GM12878 (cell line): ENCODE measurements at regions not wholly inside any gene's neighbourhood (a gene's known extent, or its start where the extent isn't known, plus 50 kb on each side); places are given as distances from the start of the nearest gene placed in this dataset.

Experiments
- ATAC-seq: fragments of 200-7000 bp; cut with Tn5 transposase; 3 replicates; pipeline ENCODE4 v1.9.1; 2020; ENCODE audit warnings: mild to moderate bottlenecking, moderate library complexity
- BruUV-seq: library from RNA; stranded (reverse); fragments of 400-500 nt; replicated peaks from 2 replicates; lab custom pipeline; 2021; lab: Mats Ljungman, UMichigan
- CTCF ChIA-PET: fragments of 300-600 bp; sonication (Branson Sonifier 250); formaldehyde crosslinking; extraction: SDS; loops from one replicate; lab custom pipeline; 2021; ENCODE audit warnings: inconsistent platforms; lab: Yijun Ruan, JAX
- POLR2A ChIA-PET: fragments of 350-600 bp; formaldehyde crosslinking; extraction: SDS; loops from one replicate; lab custom pipeline; 2021; ENCODE audit warnings: inconsistent platforms; lab: Charles Lee
- RAD21 ChIA-PET: fragments of 300-600 bp; sonication (Branson Sonifier 250); formaldehyde crosslinking; loops from one replicate; lab custom pipeline; 2023; ENCODE audit warnings: antibody characterized with exemption; ENCODE audit not compliant: unreplicated experiment; lab: Charles Lee
- SMC1A ChIA-PET: fragments of 300-600 bp; sonication (Branson Sonifier 250); formaldehyde crosslinking; loops from one replicate; lab custom pipeline; 2023; ENCODE audit not compliant: unreplicated experiment, uncharacterized antibody; lab: Charles Lee
- DNase-seq: peaks from one replicate; pipeline ENCODE4 v3.0.0-alpha.2; 2011; ENCODE audit warnings: low read depth, low spot score
- FAIRE-seq: peaks from 3 replicates; lab custom pipeline; 2011; peaks lifted over from hg19 to GRCh38; lab: Jason Lieb, UNC
- H2AFZ ChIP-seq: 2 replicates; pipeline ENCODE4 v1.6.0; 2011; ENCODE audit warnings: low read depth, low read length, control low read depth; ENCODE audit not compliant: control insufficient read depth
- H3K27ac ChIP-seq: 2 replicates; pipeline ENCODE4 v1.5.1; 2011; ENCODE audit warnings: control low read depth; ENCODE audit not compliant: control insufficient read depth, insufficient read depth
- H3K27me3 ChIP-seq, 2 experiments: replicated peaks in 1 of 2; 2 replicates each; pipeline versions ENCODE4 v1.6.0 to v1.6.1; 2011; ENCODE audit warnings: low read length in 1 of 2; ENCODE audit not compliant: control insufficient read depth in 2 of 2, insufficient read depth in 2 of 2
- H3K36me3 ChIP-seq, 2 experiments: 2 replicates each; pipeline ENCODE4 v1.5.1; 2011; ENCODE audit warnings: low read length in 1 of 2; ENCODE audit not compliant: control insufficient read depth in 2 of 2, insufficient read depth in 2 of 2
- H3K4me1 ChIP-seq: 2 replicates; pipeline ENCODE4 v1.6.1; 2011; ENCODE audit warnings: mild to moderate bottlenecking, low read length, moderate library complexity, mixed read lengths; ENCODE audit not compliant: control insufficient read depth, insufficient read depth
- H3K4me2 ChIP-seq: 2 replicates; pipeline ENCODE4 v1.6.0; 2011; ENCODE audit warnings: control low read depth; ENCODE audit not compliant: control insufficient read depth, insufficient read depth
- H3K4me3 ChIP-seq: fragments of 200-600 bp; sonication (generic); 2 replicates; pipeline ENCODE4 v1.5.1; 2016
- H3K79me2 ChIP-seq: 2 replicates; pipeline ENCODE4 v1.6.0; 2011; ENCODE audit warnings: low read length; ENCODE audit not compliant: control insufficient read depth, insufficient read depth
- H3K9ac ChIP-seq: 2 replicates; pipeline ENCODE4 v1.8.0; 2011; ENCODE audit warnings: low read length, control low read depth, mixed read lengths; ENCODE audit not compliant: control insufficient read depth, insufficient read depth
- H3K9me3 ChIP-seq: replicated peaks from 3 replicates; pipeline ENCODE4 v1.5.1; 2011; ENCODE audit warnings: mild to moderate bottlenecking, low read length; ENCODE audit not compliant: control insufficient read depth, insufficient read depth
- H4K20me1 ChIP-seq: 2 replicates; pipeline ENCODE4 v1.6.0; 2011; ENCODE audit not compliant: control insufficient read depth, insufficient read depth
- BCL11A ChIP-seq: IDR thresholded peaks from 2 replicates; pipeline ENCODE4 v1.6.1; 2011; ENCODE audit warnings: low read depth, low read length
- CBFB ChIP-seq: IDR thresholded peaks from 2 replicates; pipeline ENCODE4 v1.6.1; 2016; ENCODE audit warnings: antibody characterized with exemption, low read depth
- FOXM1 ChIP-seq: IDR thresholded peaks from 2 replicates; pipeline ENCODE4 v1.6.1; 2012; ENCODE audit warnings: low read depth, mild to moderate bottlenecking, inconsistent platforms, low read length, moderate library complexity
- HDAC2 ChIP-seq: fragments of 200-600 bp; sonication (generic); IDR thresholded peaks from 2 replicates; pipeline ENCODE4 v1.6.1; 2017
- IKZF2 ChIP-seq, 2 experiments: fragments of 450-650 bp; IDR thresholded peaks; 2 replicates each; pipeline ENCODE4 v1.6.1; 2017; ENCODE audit warnings: mild to moderate bottlenecking in 2 of 2, moderate library complexity in 2 of 2
- MYB ChIP-seq: fragments of 150-350 bp; IDR thresholded peaks from 2 replicates; pipeline ENCODE4 v1.6.1; 2014; ENCODE audit warnings: mild to moderate bottlenecking, low read depth, low read length, borderline replicate concordance
- PAX5 ChIP-seq: IDR thresholded peaks from 2 replicates; pipeline ENCODE4 v1.6.1; 2011; ENCODE audit warnings: low read depth, low read length, borderline replicate concordance
- SMAD1 ChIP-seq: fragments of 450-650 bp; IDR thresholded peaks from 2 replicates; pipeline ENCODE4 v1.6.1; 2018; ENCODE audit warnings: mild to moderate bottlenecking, low read depth; ENCODE audit not compliant: partially characterized antibody
- SMAD5 ChIP-seq: IDR thresholded peaks from 2 replicates; pipeline ENCODE4 v1.6.1; 2016; ENCODE audit warnings: antibody characterized with exemption, low read depth
- SRF ChIP-seq, 2 experiments: IDR thresholded peaks; 2 replicates each; pipeline ENCODE4 v1.6.1; 2011; ENCODE audit warnings: low read depth in 2 of 2, low read length in 2 of 2, mild to moderate bottlenecking in 1 of 2, moderate library complexity in 1 of 2
- ZNF274 ChIP-seq: IDR thresholded peaks from one replicate; pipeline ENCODE4 v1.8.0; 2011; ENCODE audit not compliant: insufficient read length, insufficient read depth
- ZSCAN29 ChIP-seq: fragments of 450-650 bp; IDR thresholded peaks from 2 replicates; pipeline ENCODE4 v1.6.1; 2017; ENCODE audit warnings: mild to moderate bottlenecking, moderate library complexity
- WGBS: methylation state at CpG from one replicate; pipeline ENCODE4 v1.1.6; 2016; ENCODE audit warnings: low lambda C conversion rate; ENCODE audit not compliant: insufficient replicate concordance, insufficient coverage; ENCODE audit errors: missing lambda C conversion rate; 5-methylcytosine and 5-hydroxymethylcytosine counted together
- in situ Hi-C: fragments of 300-500 bp; cut with MboI; formaldehyde crosslinking; loops from 9 replicates; pipeline ENCODE4 v1.14.3; 2018; ENCODE audit warnings: mixed read lengths
- intact Hi-C: fragments of 100-400 bp; cut with micrococcal nuclease; formaldehyde crosslinking; loops from one replicate; pipeline ENCODE4 v1.14.2; 2022; ENCODE audit not compliant: unreplicated experiment

- FAIRE-seq = no peak
- H3K79me2 ChIP-seq = no peaks in the 10 kb centered on the region
- intact Hi-C loops = no loop called here
- CTCF ChIA-PET = no interaction called here
- TF ChIP-seq SMAD1 (no peak), ZNF274 (no peak), SRF (IDR thresholded peaks at IDR 0.05; ENCODE audit: low read depth in 2 of 2, low read length in 2 of 2) (no peak), CBFB (no peak), PAX5 (no peak)
- no peaks in the 10 kb centered on the region for H4K20me1 ChIP-seq
- 45% methylated on average over 12 of the region's 12 CpGs for WGBS
- POLR2A ChIA-PET = no interaction called here
- H3K27me3 ChIP-seq = peaks cover 5% of the 10 kb centered on the region in 2 experiments
- H3K4me1 ChIP-seq = no peaks in the 10 kb centered on the region
- no peak overlapping the region for H3K27ac ChIP-seq
- H3K9me3 ChIP-seq = no peaks in the 10 kb centered on the region; the same call in 2 of the 3 replicates
- no peak overlapping the region for H2AFZ ChIP-seq
- DNase-seq = no peak
- no peaks in the 10 kb centered on the region for H3K36me3 ChIP-seq
- H3K9ac ChIP-seq = no peak overlapping the region
- no peak overlapping the region for H3K4me2 ChIP-seq
- BruUV-seq = no TSS peak
- H3K4me3 ChIP-seq = no peak overlapping the region
- SMC1A ChIA-PET = no interaction called here
- in situ Hi-C loops = no loop called here
- RAD21 ChIA-PET = no interaction called here
- no peak for ATAC-seq
These were observed 389.8 kb downstream of the SEC14L1 start for GRCh38 chr17:77530591-77530990.

- Histone ChIP-seq H3K27me3 (peaks cover 5% of the 10 kb centered on the region in 2 experiments), H2AFZ (no peak overlapping the region), H3K4me2 (no peak overlapping the region), H3K9me3 (no peaks in the 10 kb centered on the region; the same call in 2 of the 3 replicates), H3K9ac (no peak overlapping the region), H3K27ac (no peak overlapping the region), H3K4me1 (no peaks in the 10 kb centered on the region), H4K20me1 (no peaks in the 10 kb centered on the region), H3K36me3 (no peaks in the 10 kb centered on the region), H3K79me2 (no peaks in the 10 kb centered on the region), H3K4me3 (no peak overlapping the region)
- no TSS peak for BruUV-seq
- RAD21 ChIA-PET = no interaction called here
- POLR2A ChIA-PET = no interaction called here
- SMC1A ChIA-PET = no interaction called here
- in situ Hi-C loops = no loop called here
- TF ChIP-seq BCL11A = no peak
- TF ChIP-seq MYB = no peak
- TF ChIP-seq SMAD5 = no peak
- TF ChIP-seq HDAC2 = no peak
- TF ChIP-seq IKZF2 (IDR thresholded peaks at IDR 0.05) = no peak
- no peak for TF ChIP-seq FOXM1
- TF ChIP-seq ZSCAN29 = no peak
- WGBS = 39% methylated on average over 6 of the region's 6 CpGs
- CTCF ChIA-PET = no interaction called here
- intact Hi-C loops = no loop called here
- ATAC-seq = no peak
- no peak for FAIRE-seq
- DNase-seq = no peak
These were observed 390.2 kb downstream of the SEC14L1 start for GRCh38 chr17:77531002-77531401.
